ENCODE measurements at regions not wholly inside any gene's neighbourhood (a gene's known extent, or its start where the extent isn't known, plus 50 kb on each side); places are given as distances from the start of the nearest gene placed in this dataset.

DNA sequence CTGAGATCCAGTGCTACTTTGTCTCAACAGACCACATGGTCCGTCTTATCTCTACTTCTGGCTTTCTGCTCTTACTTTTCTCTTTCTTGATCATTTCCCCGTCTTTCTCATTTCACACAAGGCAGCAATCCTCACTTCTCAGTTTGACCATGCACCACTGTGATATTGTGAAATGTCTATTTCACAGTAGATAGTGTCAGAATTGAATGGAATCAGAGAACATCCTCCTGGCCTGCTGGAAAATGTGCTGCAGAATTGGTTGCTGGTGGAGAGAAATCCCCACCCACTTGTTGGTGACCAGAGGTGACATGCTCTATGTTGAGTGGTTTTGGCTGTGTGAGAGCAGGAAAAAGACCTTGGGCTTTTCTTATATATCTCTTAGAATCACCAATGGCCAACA, 57.8 kb upstream of the RCN1 start:
- TF ChIP-seq CTCF (IDR thresholded peaks at IDR 0.05) (no peak), POLR2A (IDR thresholded peaks at IDR 0.05) (no peak), POLR2AphosphoS5 (IDR thresholded peaks at IDR 0.05) (no peak)

Data from breast epithelium (tissue), 3 donors.